ENCODE measurements at regions not wholly inside any gene's neighbourhood (a gene's known extent, or its start where the extent isn't known, plus 50 kb on each side); places are given as distances from the start of the nearest gene placed in this dataset.

DNA sequence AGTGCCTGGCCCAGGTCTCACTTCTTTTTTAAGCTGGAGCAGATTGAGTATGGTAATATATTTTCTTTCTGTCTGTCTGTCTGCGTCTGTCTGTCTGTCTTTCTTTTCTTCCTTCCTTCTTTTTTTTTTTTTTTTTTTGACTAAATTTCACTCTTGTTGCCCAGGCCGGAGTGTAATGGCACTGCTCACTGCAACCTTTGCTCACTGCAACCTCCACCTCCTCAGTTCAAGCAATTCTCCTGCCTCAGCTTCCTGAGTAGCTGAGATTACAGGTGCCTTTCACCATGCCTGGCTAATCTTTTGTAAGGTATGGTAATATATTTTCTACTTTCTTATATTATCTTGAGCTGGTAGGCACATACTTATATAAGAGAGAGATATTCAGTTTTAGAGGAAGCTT, 196.3 kb upstream of the MARCKS start:
- intact Hi-C loops (cut with DNase I) = no loop called here
- Histone ChIP-seq H3K36me3 (no peaks in the 10 kb centered on the region), H3K27me3 (no peaks in the 10 kb centered on the region), H3K27ac (no peak overlapping the region), H3K9me3 (no peaks in the 10 kb centered on the region), H3K4me1 (ENCODE audit: insufficient read depth) (no peaks in the 10 kb centered on the region), H3K4me3 (no peak overlapping the region)
- DNase-seq = no peak
- WGBS, 3 donors = 69 to 96% (median 84%) methylated on average over 2 of the region's 2 CpGs
- TF ChIP-seq POLR2A (IDR thresholded peaks at IDR 0.05) = no peak
- TF ChIP-seq EP300 (IDR thresholded peaks at IDR 0.05) = no peak
- TF ChIP-seq, protein P1, sequence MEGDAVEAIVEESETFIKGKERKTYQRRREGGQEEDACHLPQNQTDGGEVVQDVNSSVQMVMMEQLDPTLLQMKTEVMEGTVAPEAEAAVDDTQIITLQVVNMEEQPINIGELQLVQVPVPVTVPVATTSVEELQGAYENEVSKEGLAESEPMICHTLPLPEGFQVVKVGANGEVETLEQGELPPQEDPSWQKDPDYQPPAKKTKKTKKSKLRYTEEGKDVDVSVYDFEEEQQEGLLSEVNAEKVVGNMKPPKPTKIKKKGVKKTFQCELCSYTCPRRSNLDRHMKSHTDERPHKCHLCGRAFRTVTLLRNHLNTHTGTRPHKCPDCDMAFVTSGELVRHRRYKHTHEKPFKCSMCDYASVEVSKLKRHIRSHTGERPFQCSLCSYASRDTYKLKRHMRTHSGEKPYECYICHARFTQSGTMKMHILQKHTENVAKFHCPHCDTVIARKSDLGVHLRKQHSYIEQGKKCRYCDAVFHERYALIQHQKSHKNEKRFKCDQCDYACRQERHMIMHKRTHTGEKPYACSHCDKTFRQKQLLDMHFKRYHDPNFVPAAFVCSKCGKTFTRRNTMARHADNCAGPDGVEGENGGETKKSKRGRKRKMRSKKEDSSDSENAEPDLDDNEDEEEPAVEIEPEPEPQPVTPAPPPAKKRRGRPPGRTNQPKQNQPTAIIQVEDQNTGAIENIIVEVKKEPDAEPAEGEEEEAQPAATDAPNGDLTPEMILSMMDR (IDR thresholded peaks at IDR 0.05) = no peak

DNA sequence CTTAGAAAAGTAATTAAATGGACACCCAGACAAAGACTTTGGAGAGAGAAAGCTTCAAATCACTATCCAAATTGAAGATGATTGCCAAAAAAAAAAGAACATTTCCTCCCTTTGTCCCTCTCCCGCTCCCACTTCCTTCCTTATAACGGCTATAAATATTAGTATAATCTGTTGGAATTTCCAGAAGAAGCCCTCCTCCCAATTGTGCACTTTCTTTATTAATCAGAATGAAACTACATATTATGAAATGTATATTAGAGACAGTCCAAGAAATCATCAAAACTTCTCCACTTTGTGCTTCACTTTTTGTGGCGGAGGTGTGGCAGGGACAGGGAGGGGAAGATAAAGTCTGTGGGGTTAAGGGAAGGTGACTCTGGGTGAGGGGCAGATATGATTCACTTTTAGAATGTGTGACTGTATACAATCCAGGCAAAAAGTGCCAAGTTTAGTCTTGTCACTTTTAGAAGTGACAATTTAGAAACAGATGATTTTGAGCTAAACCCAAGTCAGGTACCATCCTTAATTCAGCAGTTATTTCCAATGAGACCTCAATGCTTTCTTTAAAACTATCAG, 195.0 kb upstream of the MARCKS start:
- Histone ChIP-seq H3K9me3 (no peaks in the 10 kb centered on the region), H3K4me3 (no peak overlapping the region), H3K27me3 (no peaks in the 10 kb centered on the region), H3K4me1 (ENCODE audit: insufficient read depth) (no peaks in the 10 kb centered on the region), H3K36me3 (no peaks in the 10 kb centered on the region), H3K27ac (no peak overlapping the region)
- intact Hi-C loops (cut with DNase I) = no loop called here
- TF ChIP-seq, protein P1 (IDR thresholded peaks at IDR 0.05) = no peak
- no peak for TF ChIP-seq EP300 (IDR thresholded peaks at IDR 0.05)
- TF ChIP-seq POLR2A (IDR thresholded peaks at IDR 0.05) = no peak
- WGBS, 3 donors = 62 to 63% (median 62%) methylated on average over 3 of the region's 3 CpGs
- DNase-seq = no peak

DNA sequence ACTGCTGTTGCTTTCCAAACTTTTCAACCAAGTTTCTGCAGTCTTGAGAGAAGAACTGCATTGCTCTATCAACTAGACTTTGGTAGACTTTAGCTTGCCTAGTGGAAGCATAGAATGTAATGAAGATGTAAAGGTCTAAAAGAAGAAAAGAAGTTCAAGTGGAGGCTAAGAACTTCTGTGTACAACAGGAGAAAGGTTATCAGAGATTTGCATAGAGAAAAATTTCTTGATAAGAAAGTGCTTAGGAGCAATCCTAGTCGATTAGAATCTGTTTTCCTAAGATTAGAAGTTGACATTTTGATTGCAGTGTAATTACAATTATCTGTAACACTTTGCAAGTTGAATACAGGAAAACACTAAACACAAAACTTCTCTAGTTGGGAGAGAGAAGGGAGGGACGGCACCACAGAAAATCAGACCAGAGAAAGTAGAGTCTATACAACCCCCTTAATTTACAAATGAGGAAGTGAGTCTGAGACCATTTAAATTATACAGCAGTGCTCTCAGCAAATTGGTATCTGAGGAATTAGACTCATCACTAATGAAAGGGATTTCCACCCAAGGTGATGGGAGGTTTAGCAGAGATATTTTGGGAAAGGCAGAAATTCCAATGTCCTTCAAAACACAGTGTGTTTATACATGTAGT, 194.3 kb upstream of the MARCKS start:
- H3K9me3 ChIP-seq = no peaks in the 10 kb centered on the region
- TF ChIP-seq EP300 (IDR thresholded peaks at IDR 0.05) (no peak), POLR2A (IDR thresholded peaks at IDR 0.05) (no peak)
- TF ChIP-seq, protein P1 (IDR thresholded peaks at IDR 0.05) = no peak
- H3K36me3 ChIP-seq = no peaks in the 10 kb centered on the region
- intact Hi-C loops (cut with DNase I) = no loop called here
- H3K27ac ChIP-seq = no peak overlapping the region
- no peaks in the 10 kb centered on the region for H3K4me1 ChIP-seq (ENCODE audit: insufficient read depth)
- no peak overlapping the region for H3K4me3 ChIP-seq
- DNase-seq = no peak
- no peaks in the 10 kb centered on the region for H3K27me3 ChIP-seq
- WGBS, 3 donors = 44 to 50% (median 48%) methylated on average over 2 of the region's 2 CpGs

GRCh38 chr6:113664909-113665308, 192.2 kb upstream of the MARCKS start:
- no peaks in the 10 kb centered on the region for H3K9me3 ChIP-seq
- peaks cover 3% of the 10 kb centered on the region for H3K4me1 ChIP-seq (ENCODE audit: insufficient read depth)
- no peaks in the 10 kb centered on the region for H3K27me3 ChIP-seq
- WGBS, 3 donors = 94 to 99% (median 96%) methylated on average over 2 of the region's 2 CpGs
- TF ChIP-seq EP300 (IDR thresholded peaks at IDR 0.05) = no peak
- TF ChIP-seq POLR2A (IDR thresholded peaks at IDR 0.05) = no peak
- TF ChIP-seq, protein P1 (IDR thresholded peaks at IDR 0.05) = no peak
- no peak overlapping the region for H3K27ac ChIP-seq
- H3K36me3 ChIP-seq = no peaks in the 10 kb centered on the region
- intact Hi-C loops (cut with DNase I) = no loop called here
- DNase-seq = no peak
- H3K4me3 ChIP-seq = no peak overlapping the region

Measured in ovary (tissue), 7 donors.